ENCODE measurements at regions not wholly inside any gene's neighbourhood (a gene's known extent, or its start where the extent isn't known, plus 50 kb on each side); places are given as distances from the start of the nearest gene placed in this dataset.

- H3K36me3 ChIP-seq (replicated peaks; ENCODE audit: control insufficient read depth, insufficient read depth, low read length): no peaks in the 10 kb centered on the region
- DNase-seq: no peak
- no peaks in the 10 kb centered on the region for H3K27me3 ChIP-seq (ENCODE audit: control insufficient read depth, insufficient read depth, low read length)
- H3K4me3 ChIP-seq (ENCODE audit: insufficient read depth, low read depth, low read length): no peak overlapping the region
These were observed 226.4 kb upstream of the CXCR4 start for GRCh38 chr2:136344339-136344738.

GRCh38 chr2:136342138-136342537 is 224.2 kb upstream of the CXCR4 start:
- H3K27me3 ChIP-seq (ENCODE audit: control insufficient read depth, insufficient read depth, low read length): no peaks in the 10 kb centered on the region
- no peak for DNase-seq
- no peak overlapping the region for H3K4me3 ChIP-seq (ENCODE audit: insufficient read depth, low read depth, low read length)
- no peaks in the 10 kb centered on the region for H3K36me3 ChIP-seq (replicated peaks; ENCODE audit: control insufficient read depth, insufficient read depth, low read length)

GRCh38 chr2:136334967-136335366 is 217.0 kb upstream of the CXCR4 start:
- Histone ChIP-seq H3K36me3 (replicated peaks; ENCODE audit: control insufficient read depth, insufficient read depth, low read length) (no peaks in the 10 kb centered on the region), H3K27me3 (ENCODE audit: control insufficient read depth, insufficient read depth, low read length) (no peaks in the 10 kb centered on the region), H3K4me3 (ENCODE audit: insufficient read depth, low read depth, low read length) (no peak overlapping the region)
- no peak for DNase-seq

DNA sequence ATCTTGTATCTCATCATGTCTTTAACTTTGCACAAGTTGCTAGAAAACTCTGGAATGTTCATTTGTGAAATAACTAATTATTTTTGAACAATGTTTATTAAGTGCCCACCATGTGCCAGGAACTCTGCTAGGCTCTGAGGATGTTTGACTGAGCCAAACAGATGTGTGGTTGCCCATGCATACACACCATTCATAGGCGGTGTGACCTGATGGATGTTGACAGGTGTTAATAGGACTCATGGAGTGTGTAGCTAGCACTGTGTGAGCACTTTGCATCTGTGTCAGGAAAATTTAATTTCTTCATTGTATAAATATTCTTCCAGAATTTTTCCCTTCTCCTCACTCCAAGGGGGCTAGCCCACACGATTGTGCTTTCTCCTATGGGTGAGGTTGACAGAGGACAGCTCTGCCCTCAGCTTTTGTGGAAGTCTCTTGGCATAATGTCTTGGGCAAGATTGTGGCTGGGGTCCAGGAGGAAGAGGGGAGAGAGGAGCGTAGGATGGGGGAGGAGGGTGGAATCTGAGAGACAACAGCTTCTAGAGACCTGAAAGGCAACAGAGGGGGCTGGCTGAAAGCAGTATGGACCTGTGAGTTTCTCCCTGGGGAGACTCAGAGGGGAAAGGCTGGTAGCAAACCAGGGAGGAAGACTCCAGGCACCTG is 214.6 kb upstream of the CXCR4 start:
- Histone ChIP-seq H3K4me3 (ENCODE audit: insufficient read depth, low read depth, low read length) (no peak overlapping the region), H3K36me3 (replicated peaks; ENCODE audit: control insufficient read depth, insufficient read depth, low read length) (no peaks in the 10 kb centered on the region), H3K27me3 (ENCODE audit: control insufficient read depth, insufficient read depth, low read length) (no peaks in the 10 kb centered on the region)
- DNase-seq: no peak

DNA sequence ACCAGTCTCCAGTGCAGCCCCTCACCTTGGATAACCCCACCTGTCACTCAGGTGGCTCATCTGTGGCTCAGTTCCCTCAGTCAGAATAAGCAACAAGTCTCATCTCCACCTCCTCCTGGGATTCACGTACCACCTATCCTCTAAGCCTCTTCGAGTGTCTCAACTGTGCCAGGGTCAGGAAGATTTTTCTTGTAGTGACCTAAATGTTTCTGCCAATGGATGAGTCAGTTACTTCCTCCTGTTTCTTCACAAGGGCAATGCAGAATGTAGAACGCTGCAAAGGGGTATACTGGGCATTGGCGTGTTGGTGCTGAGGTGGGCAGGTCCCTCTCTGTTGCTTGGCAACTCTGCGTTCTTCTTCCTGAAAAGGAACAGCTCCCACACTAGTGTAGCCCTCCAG is 213.3 kb upstream of the CXCR4 start:
- Histone ChIP-seq H3K4me3 (ENCODE audit: insufficient read depth, low read depth, low read length) (no peak overlapping the region), H3K36me3 (replicated peaks; ENCODE audit: control insufficient read depth, insufficient read depth, low read length) (no peaks in the 10 kb centered on the region), H3K27me3 (ENCODE audit: control insufficient read depth, insufficient read depth, low read length) (no peaks in the 10 kb centered on the region)
- DNase-seq: no peak

DNA sequence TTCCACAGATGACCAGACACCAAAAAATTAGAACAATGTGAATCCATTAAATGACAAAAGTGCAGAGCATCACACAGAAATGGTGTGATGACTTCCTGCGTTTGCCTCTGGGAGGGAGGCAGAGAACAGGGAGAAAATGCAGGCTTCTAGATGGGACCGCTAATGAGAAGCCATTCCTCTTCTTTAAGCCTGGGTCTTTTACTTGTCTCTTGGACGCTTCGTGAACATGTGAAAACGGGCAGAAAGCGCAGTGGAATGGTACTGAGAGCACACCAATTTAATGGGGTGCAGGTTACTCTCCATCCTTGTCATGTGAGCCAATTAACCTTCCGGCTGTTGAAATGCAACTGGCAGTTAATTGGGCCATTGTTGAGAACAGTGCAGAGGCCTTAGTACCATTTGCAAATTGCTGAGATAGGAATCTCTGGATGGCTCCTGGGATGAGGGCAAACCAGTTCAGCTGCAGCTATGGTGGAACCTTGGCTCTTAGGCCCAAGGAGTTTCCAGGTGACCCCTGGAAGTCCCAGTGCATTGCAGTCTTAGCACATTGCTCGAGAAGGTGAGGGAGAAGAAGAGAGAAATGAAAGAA is 210.4 kb upstream of the CXCR4 start:
- Histone ChIP-seq H3K27me3 (ENCODE audit: control insufficient read depth, insufficient read depth, low read length) (no peaks in the 10 kb centered on the region), H3K4me3 (ENCODE audit: insufficient read depth, low read depth, low read length) (no peak overlapping the region), H3K36me3 (replicated peaks; ENCODE audit: control insufficient read depth, insufficient read depth, low read length) (no peaks in the 10 kb centered on the region)
- DNase-seq: no peak

- Histone ChIP-seq H3K4me3 (ENCODE audit: insufficient read depth, low read depth, low read length) (no peak overlapping the region), H3K36me3 (replicated peaks; ENCODE audit: control insufficient read depth, insufficient read depth, low read length) (no peaks in the 10 kb centered on the region), H3K27me3 (ENCODE audit: control insufficient read depth, insufficient read depth, low read length) (no peaks in the 10 kb centered on the region)
- no peak for DNase-seq
These were observed 209.4 kb upstream of the CXCR4 start for GRCh38 chr2:136327162-136327852.

- no peaks in the 10 kb centered on the region for H3K27me3 ChIP-seq (ENCODE audit: control insufficient read depth, insufficient read depth, low read length)
- DNase-seq: no peak
- H3K4me3 ChIP-seq (ENCODE audit: insufficient read depth, low read depth, low read length): no peak overlapping the region
- no peaks in the 10 kb centered on the region for H3K36me3 ChIP-seq (replicated peaks; ENCODE audit: control insufficient read depth, insufficient read depth, low read length)
These were observed 207.9 kb upstream of the CXCR4 start for GRCh38 chr2:136325844-136326331.

- no peak overlapping the region for H3K4me3 ChIP-seq (ENCODE audit: insufficient read depth, low read depth, low read length)
- no peaks in the 10 kb centered on the region for H3K27me3 ChIP-seq (ENCODE audit: control insufficient read depth, insufficient read depth, low read length)
- DNase-seq: no peak
- H3K36me3 ChIP-seq (replicated peaks; ENCODE audit: control insufficient read depth, insufficient read depth, low read length): no peaks in the 10 kb centered on the region
These were observed 207.0 kb upstream of the CXCR4 start for GRCh38 chr2:136324966-136325365.

GRCh38 chr2:136323935-136324334 is 206.0 kb upstream of the CXCR4 start:
- Histone ChIP-seq H3K27me3 (ENCODE audit: control insufficient read depth, insufficient read depth, low read length) (no peaks in the 10 kb centered on the region), H3K4me3 (ENCODE audit: insufficient read depth, low read depth, low read length) (no peak overlapping the region), H3K36me3 (replicated peaks; ENCODE audit: control insufficient read depth, insufficient read depth, low read length) (no peaks in the 10 kb centered on the region)
- DNase-seq: no peak

GRCh38 chr2:136323195-136323594 is 205.2 kb upstream of the CXCR4 start:
- Histone ChIP-seq H3K4me3 (ENCODE audit: insufficient read depth, low read depth, low read length) (no peak overlapping the region), H3K27me3 (ENCODE audit: control insufficient read depth, insufficient read depth, low read length) (no peaks in the 10 kb centered on the region)

GRCh38 chr2:136322428-136322827 is 204.5 kb upstream of the CXCR4 start:
- Histone ChIP-seq H3K4me3 (ENCODE audit: insufficient read depth, low read depth, low read length) (no peak overlapping the region), H3K36me3 (replicated peaks; ENCODE audit: control insufficient read depth, insufficient read depth, low read length) (no peaks in the 10 kb centered on the region), H3K27me3 (ENCODE audit: control insufficient read depth, insufficient read depth, low read length) (no peaks in the 10 kb centered on the region)
- DNase-seq: no peak

More at GRCh38 chr2:136323195-136323594, 205.2 kb upstream of the CXCR4 start:
- no peak for DNase-seq
- H3K36me3 ChIP-seq (replicated peaks; ENCODE audit: control insufficient read depth, insufficient read depth, low read length): no peaks in the 10 kb centered on the region

DNA sequence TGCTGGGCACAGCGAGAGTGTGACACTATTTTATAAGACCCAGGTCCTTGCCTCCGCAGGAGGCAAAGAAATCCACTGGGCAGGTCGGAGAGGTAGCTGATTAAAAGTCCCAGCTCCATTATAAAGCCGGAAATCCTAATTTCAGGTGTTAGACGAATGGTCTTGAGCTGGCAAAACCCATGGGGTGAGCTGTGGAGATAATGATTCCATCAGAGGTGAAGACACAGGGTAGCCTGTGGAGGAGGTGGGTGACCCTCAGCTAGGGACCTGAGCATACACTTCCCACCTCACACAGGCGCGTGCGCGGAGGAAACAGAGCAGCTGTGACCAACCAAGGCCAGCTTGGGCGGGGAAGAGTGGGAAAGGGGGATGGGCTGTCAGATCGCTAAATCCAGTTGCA is 201.7 kb upstream of the CXCR4 start:
- Histone ChIP-seq H3K36me3 (replicated peaks; ENCODE audit: control insufficient read depth, insufficient read depth, low read length) (no peaks in the 10 kb centered on the region), H3K4me3 (ENCODE audit: insufficient read depth, low read depth, low read length) (no peak overlapping the region), H3K27me3 (ENCODE audit: control insufficient read depth, insufficient read depth, low read length) (no peaks in the 10 kb centered on the region)
- no peak for DNase-seq

DNA sequence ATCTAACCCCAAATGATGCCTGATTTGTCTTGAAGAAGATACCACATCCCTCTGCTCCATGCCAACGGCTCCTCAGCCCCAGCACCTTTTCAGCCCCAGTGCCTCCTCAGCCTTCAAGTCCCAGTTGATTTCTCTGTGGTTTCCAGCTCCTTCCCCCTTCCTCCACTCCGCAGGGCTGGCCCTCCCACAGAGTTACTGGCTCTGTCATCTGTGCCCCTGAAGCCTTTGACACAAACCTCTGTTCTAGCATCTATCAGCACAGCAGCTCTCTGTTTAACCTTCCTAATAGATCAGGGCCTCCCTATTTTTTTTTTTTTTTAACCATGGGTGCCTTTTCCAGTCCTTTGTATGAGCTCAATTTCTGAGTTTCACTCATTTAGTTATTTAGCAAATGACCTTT is 201.3 kb upstream of the CXCR4 start:
- H3K27me3 ChIP-seq (ENCODE audit: control insufficient read depth, insufficient read depth, low read length): no peaks in the 10 kb centered on the region
- no peak overlapping the region for H3K4me3 ChIP-seq (ENCODE audit: insufficient read depth, low read depth, low read length)
- H3K36me3 ChIP-seq (replicated peaks; ENCODE audit: control insufficient read depth, insufficient read depth, low read length): no peaks in the 10 kb centered on the region
- DNase-seq: peak; percentile 49

- Histone ChIP-seq H3K27me3 (ENCODE audit: control insufficient read depth, insufficient read depth, low read length) (no peaks in the 10 kb centered on the region), H3K4me3 (ENCODE audit: insufficient read depth, low read depth, low read length) (no peak overlapping the region), H3K36me3 (replicated peaks; ENCODE audit: control insufficient read depth, insufficient read depth, low read length) (no peaks in the 10 kb centered on the region)
- DNase-seq: no peak
These were observed 196.3 kb upstream of the CXCR4 start for GRCh38 chr2:136314240-136314639.
